Transverse colon (tissue), 4 donors: ENCODE measurements at regions not wholly inside any gene's neighbourhood (a gene's known extent, or its start where the extent isn't known, plus 50 kb on each side); places are given as distances from the start of the nearest gene placed in this dataset.

Source experiments
- CTCF ChIP-seq, 5 experiments: fragments of 200-600 bp in 3 of 5; fragments of 450-650 bp in 2 of 5; sonication (generic) in 3 of 5; IDR thresholded peaks; 1 replicate in 2 of 5; 2 replicates in 3 of 5; pipeline ENCODE4 v1.5.1; 2016 to 2017; ENCODE audit warnings: antibody characterized with exemption in 5 of 5, inconsistent platforms in 3 of 5, mild to moderate bottlenecking in 2 of 5, moderate library complexity in 1 of 5
- EP300 ChIP-seq: sonication (generic); formaldehyde crosslinking; IDR thresholded peaks from one replicate; pipeline ENCODE4 v1.6.1; 2017; ENCODE audit warnings: antibody characterized with exemption, low read depth
- POLR2A ChIP-seq: fragments of 450-650 bp; IDR thresholded peaks from one replicate; pipeline ENCODE4 v1.6.1; 2016; ENCODE audit warnings: antibody characterized with exemption, mild to moderate bottlenecking, moderate library complexity
- POLR2AphosphoS5 ChIP-seq, 3 donors: sonication (generic); formaldehyde crosslinking; IDR thresholded peaks; one replicate each; pipeline ENCODE4 v1.6.1; 2016; ENCODE audit warnings: antibody characterized with exemption in 3 of 3

- TF ChIP-seq POLR2A (no peak), POLR2AphosphoS5 (IDR thresholded peaks at IDR 0.05) (no peak), CTCF (IDR thresholded peaks at IDR 0.05) (no peak), EP300 (no peak)
Observed at GRCh38 chr14:87368751-87369150, 624.2 kb downstream of the GALC start.
